ENCODE measurements at regions not wholly inside any gene's neighbourhood (a gene's known extent, or its start where the extent isn't known, plus 50 kb on each side); places are given as distances from the start of the nearest gene placed in this dataset.

DNA sequence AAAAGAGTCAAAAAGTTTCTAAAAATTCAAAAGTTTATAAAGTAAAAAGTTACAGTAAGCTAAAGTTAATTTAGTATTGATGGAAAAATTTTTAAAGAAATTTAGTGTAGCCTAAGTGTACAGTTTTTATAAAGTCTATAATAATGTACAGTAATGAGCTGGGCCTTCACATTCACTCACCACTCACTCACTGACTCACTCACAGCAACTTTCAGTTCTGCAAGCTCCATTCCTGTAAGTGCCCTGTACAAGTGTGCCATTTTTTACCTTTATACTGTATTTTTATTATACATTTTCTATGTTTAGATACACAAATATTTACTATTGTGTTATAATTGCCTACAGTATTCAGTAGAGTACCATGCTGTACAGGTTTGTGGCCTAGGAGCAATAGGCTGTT, 239.5 kb upstream of the MAP3K1 start:
- no peak for TF ChIP-seq POLR2A (IDR thresholded peaks at IDR 0.05)
- TF ChIP-seq, protein P1, sequence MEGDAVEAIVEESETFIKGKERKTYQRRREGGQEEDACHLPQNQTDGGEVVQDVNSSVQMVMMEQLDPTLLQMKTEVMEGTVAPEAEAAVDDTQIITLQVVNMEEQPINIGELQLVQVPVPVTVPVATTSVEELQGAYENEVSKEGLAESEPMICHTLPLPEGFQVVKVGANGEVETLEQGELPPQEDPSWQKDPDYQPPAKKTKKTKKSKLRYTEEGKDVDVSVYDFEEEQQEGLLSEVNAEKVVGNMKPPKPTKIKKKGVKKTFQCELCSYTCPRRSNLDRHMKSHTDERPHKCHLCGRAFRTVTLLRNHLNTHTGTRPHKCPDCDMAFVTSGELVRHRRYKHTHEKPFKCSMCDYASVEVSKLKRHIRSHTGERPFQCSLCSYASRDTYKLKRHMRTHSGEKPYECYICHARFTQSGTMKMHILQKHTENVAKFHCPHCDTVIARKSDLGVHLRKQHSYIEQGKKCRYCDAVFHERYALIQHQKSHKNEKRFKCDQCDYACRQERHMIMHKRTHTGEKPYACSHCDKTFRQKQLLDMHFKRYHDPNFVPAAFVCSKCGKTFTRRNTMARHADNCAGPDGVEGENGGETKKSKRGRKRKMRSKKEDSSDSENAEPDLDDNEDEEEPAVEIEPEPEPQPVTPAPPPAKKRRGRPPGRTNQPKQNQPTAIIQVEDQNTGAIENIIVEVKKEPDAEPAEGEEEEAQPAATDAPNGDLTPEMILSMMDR (IDR thresholded peaks at IDR 0.05): no peak

Measured in uterus (tissue), 2 donors.